RWPE2 (cell line): ENCODE measurements at regions not wholly inside any gene's neighbourhood (a gene's known extent, or its start where the extent isn't known, plus 50 kb on each side); places are given as distances from the start of the nearest gene placed in this dataset.

Experiments
- ATAC-seq: fragments of 200-7000 bp; cut with Tn5 transposase; 3 replicates; pipeline ENCODE4 v1.9.1; 2021; ENCODE audit warnings: low read depth
- DNase-seq: peaks from one replicate; pipeline ENCODE4 v3.0.0-alpha.2; 2020; ENCODE audit warnings: low spot score
- H3K27ac ChIP-seq: fragments of 450-650 bp; 2 replicates; pipeline ENCODE4 v1.5.1; 2017; ENCODE audit warnings: mild to moderate bottlenecking; ENCODE audit not compliant: poor library complexity, severe bottlenecking
- H3K27me3 ChIP-seq: fragments of 250-450 bp; sonication (Bioruptor Pico); 2 replicates; pipeline ENCODE4 v1.5.1; 2021; ENCODE audit warnings: mild to moderate bottlenecking, moderate library complexity; ENCODE audit not compliant: insufficient read depth, poor library complexity, severe bottlenecking
- H3K36me3 ChIP-seq: fragments of 250-450 bp; sonication (Bioruptor Pico); 2 replicates; pipeline ENCODE4 v1.5.1; 2020; ENCODE audit warnings: low read depth, mild to moderate bottlenecking, moderate library complexity
- H3K4me1 ChIP-seq: fragments of 250-450 bp; sonication (Bioruptor Pico); 2 replicates; pipeline ENCODE4 v1.5.1; 2021; ENCODE audit warnings: mild to moderate bottlenecking, moderate library complexity; ENCODE audit not compliant: insufficient read depth, poor library complexity, severe bottlenecking
- H3K4me3 ChIP-seq: fragments of 250-450 bp; sonication (Bioruptor Pico); 2 replicates; pipeline ENCODE4 v1.5.1; 2021; ENCODE audit warnings: mild to moderate bottlenecking, moderate library complexity; ENCODE audit not compliant: severe bottlenecking
- H3K9me3 ChIP-seq: fragments of 250-450 bp; sonication (Bioruptor Pico); 2 replicates; pipeline ENCODE4 v1.5.1; 2021; ENCODE audit warnings: mild to moderate bottlenecking, moderate library complexity; ENCODE audit not compliant: severe bottlenecking
- TF ChIP-seq, protein P1 (sequence below): fragments of 450-650 bp; IDR thresholded peaks from one replicate; pipeline ENCODE4 v1.5.1; 2017; ENCODE audit warnings: mild to moderate bottlenecking, moderate library complexity; ENCODE audit not compliant: poor library complexity, severe bottlenecking

DNA sequence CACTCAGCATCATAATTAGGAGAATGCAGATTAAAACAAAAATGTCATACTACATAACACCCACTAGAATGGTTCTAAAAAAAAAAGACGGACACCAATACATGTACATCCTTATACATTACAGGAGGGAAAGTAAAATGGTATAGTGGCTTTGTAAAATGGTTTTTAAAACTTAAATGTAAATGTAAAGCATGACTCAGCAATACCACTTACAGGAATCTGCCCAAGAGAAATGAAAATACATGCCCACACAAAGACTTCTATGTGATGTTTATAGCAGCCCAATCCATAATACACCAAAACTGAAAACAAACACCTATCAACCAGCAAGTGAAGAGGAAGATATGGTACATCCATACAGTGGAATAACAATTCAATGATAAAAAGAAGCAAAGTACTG, 939.1 kb upstream of the ACO1 start:
- Histone ChIP-seq H3K36me3 (no peaks in the 10 kb centered on the region), H3K4me1 (no peaks in the 10 kb centered on the region), H3K9me3 (no peaks in the 10 kb centered on the region), H3K27me3 (no peaks in the 10 kb centered on the region), H3K4me3 (no peak overlapping the region), H3K27ac (no peak overlapping the region)
- TF ChIP-seq, protein P1, sequence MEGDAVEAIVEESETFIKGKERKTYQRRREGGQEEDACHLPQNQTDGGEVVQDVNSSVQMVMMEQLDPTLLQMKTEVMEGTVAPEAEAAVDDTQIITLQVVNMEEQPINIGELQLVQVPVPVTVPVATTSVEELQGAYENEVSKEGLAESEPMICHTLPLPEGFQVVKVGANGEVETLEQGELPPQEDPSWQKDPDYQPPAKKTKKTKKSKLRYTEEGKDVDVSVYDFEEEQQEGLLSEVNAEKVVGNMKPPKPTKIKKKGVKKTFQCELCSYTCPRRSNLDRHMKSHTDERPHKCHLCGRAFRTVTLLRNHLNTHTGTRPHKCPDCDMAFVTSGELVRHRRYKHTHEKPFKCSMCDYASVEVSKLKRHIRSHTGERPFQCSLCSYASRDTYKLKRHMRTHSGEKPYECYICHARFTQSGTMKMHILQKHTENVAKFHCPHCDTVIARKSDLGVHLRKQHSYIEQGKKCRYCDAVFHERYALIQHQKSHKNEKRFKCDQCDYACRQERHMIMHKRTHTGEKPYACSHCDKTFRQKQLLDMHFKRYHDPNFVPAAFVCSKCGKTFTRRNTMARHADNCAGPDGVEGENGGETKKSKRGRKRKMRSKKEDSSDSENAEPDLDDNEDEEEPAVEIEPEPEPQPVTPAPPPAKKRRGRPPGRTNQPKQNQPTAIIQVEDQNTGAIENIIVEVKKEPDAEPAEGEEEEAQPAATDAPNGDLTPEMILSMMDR: no peak
- ATAC-seq (no peak), DNase-seq (no peak)

DNA sequence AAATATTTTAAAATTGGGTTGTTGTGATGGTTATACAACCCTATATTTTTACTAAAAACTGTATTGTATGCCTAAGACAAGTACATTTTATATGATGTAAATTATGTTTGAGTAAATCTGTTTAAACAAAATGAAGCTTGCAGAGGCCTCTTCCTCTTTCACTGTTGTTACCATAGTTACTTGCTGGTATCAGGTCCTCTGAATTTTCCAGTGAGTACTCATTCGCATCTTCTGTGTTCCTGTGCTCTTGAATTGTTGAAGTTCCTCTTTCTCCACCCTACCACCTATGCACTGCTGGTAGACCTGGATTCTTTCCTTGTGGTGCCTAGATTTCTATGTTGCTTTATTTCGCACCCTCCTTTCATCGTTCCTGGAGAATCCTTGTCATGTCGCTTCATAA, 938.5 kb upstream of the ACO1 start:
- no peaks in the 10 kb centered on the region for H3K27me3 ChIP-seq
- no peak for ATAC-seq
- no peaks in the 10 kb centered on the region for H3K9me3 ChIP-seq
- TF ChIP-seq, protein P1: no peak
- no peak for DNase-seq
- no peaks in the 10 kb centered on the region for H3K4me1 ChIP-seq
- H3K36me3 ChIP-seq: no peaks in the 10 kb centered on the region
- H3K27ac ChIP-seq: no peak overlapping the region
- no peak overlapping the region for H3K4me3 ChIP-seq

DNA sequence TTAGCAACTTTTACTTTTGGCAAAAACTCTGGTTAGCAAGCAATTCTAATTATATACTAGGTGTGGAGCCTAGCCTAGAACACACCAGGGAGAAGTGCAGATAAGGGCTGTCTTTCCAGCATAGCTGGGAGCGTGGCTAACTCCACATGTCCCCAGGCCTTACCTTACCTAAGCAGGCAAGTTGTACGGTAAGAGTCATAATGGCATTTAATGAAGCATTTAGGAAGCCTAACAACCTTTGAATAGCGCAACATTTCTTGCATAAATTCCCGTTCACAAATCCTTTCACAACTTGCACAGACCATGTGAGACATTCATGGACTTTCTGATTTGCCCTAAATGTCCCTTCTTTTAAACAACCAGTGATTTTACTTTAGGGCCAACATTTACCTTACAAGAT, 917.4 kb upstream of the ACO1 start:
- no peaks in the 10 kb centered on the region for H3K4me1 ChIP-seq
- H3K36me3 ChIP-seq: no peaks in the 10 kb centered on the region
- H3K27ac ChIP-seq: no peak overlapping the region
- TF ChIP-seq, protein P1: no peak
- H3K4me3 ChIP-seq: no peak overlapping the region
- ATAC-seq (no peak), DNase-seq (no peak)
- no peaks in the 10 kb centered on the region for H3K9me3 ChIP-seq
- H3K27me3 ChIP-seq: no peaks in the 10 kb centered on the region

DNA sequence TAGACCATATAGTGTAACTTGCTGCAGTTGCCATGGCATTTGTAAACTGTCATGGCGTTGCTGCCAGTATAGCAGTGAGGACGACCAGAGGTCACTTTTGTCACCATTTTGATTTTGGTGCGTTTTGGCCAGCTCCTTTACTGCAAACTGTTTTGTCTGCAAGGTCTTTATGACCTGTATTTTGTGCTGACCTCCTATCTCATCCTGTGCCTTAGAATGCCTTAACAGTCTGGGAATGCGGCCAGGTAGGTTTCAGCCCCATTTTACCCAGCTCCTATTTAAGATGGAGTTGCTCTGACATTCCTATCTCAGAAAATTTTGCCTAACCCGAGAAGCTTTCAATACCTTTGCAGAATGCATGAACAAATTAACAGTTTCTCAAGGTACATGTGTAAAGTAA, 914.4 kb upstream of the ACO1 start:
- Histone ChIP-seq H3K36me3 (no peaks in the 10 kb centered on the region), H3K27me3 (no peaks in the 10 kb centered on the region), H3K27ac (no peak overlapping the region), H3K9me3 (no peaks in the 10 kb centered on the region), H3K4me1 (no peaks in the 10 kb centered on the region), H3K4me3 (no peak overlapping the region)
- TF ChIP-seq, protein P1: no peak
- DNase-seq (no peak), ATAC-seq (no peak)

DNA sequence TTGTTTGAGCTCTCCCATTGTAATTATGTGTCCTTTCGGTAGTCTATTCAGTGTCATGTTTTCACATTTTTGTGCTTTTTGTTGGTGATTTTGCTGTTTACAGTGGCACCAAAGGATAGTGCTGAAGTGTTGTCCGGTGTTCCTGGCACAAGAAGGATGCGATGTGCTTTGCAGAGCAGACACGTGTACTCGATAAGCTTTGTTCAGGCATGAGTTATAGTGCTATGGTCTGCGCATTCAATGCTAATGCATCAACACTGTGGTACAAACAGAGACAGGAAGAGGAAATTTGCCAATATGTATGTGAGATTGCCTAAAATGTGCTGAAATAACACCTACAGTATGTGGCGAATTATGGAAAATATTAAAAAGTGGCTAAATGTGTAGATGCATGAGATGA, 913.4 kb upstream of the ACO1 start:
- no peaks in the 10 kb centered on the region for H3K27me3 ChIP-seq
- H3K9me3 ChIP-seq: no peaks in the 10 kb centered on the region
- DNase-seq (no peak), ATAC-seq (no peak)
- no peak overlapping the region for H3K27ac ChIP-seq
- no peaks in the 10 kb centered on the region for H3K36me3 ChIP-seq
- H3K4me1 ChIP-seq: no peaks in the 10 kb centered on the region
- TF ChIP-seq, protein P1: no peak
- H3K4me3 ChIP-seq: no peak overlapping the region
